HUES64 (cell line): ENCODE measurements at regions not wholly inside any gene's neighbourhood (a gene's known extent, or its start where the extent isn't known, plus 50 kb on each side); places are given as distances from the start of the nearest gene placed in this dataset.

ENCODE experiments used
- H3K27ac ChIP-seq: 2 replicates; pipeline ENCODE4 v1.7.0; 2013; ENCODE audit warnings: low read depth, low read length, inconsistent platforms
- H3K27me3 ChIP-seq: 2 replicates; pipeline ENCODE4 v1.6.1; 2013; ENCODE audit warnings: mild to moderate bottlenecking, low read length; ENCODE audit not compliant: insufficient read depth
- H3K36me3 ChIP-seq: 2 replicates; pipeline ENCODE4 v1.6.1; 2013; ENCODE audit warnings: mild to moderate bottlenecking, low read length; ENCODE audit not compliant: insufficient read depth
- H3K4me1 ChIP-seq: 2 replicates; pipeline ENCODE4 v1.6.1; 2013; ENCODE audit warnings: mild to moderate bottlenecking, low read length, moderate library complexity; ENCODE audit not compliant: insufficient read depth
- H3K4me3 ChIP-seq: 2 replicates; pipeline ENCODE4 v1.5.1; 2013; ENCODE audit warnings: mild to moderate bottlenecking, low read length, moderate library complexity
- H3K9ac ChIP-seq: 2 replicates; pipeline ENCODE4 v1.6.1; 2013; ENCODE audit warnings: mild to moderate bottlenecking, low read depth, low read length
- H3K9me3 ChIP-seq: 2 replicates; pipeline ENCODE4 v1.6.1; 2013; ENCODE audit warnings: low read depth, low read length; ENCODE audit not compliant: insufficient read depth
- WGBS: fragments of 150-250, 120-280 bp; methylation state at CpG from one replicate; pipeline ENCODE4 v1.1.7; 2013; ENCODE audit warnings: missing lambda C conversion rate; 5-methylcytosine and 5-hydroxymethylcytosine counted together

DNA sequence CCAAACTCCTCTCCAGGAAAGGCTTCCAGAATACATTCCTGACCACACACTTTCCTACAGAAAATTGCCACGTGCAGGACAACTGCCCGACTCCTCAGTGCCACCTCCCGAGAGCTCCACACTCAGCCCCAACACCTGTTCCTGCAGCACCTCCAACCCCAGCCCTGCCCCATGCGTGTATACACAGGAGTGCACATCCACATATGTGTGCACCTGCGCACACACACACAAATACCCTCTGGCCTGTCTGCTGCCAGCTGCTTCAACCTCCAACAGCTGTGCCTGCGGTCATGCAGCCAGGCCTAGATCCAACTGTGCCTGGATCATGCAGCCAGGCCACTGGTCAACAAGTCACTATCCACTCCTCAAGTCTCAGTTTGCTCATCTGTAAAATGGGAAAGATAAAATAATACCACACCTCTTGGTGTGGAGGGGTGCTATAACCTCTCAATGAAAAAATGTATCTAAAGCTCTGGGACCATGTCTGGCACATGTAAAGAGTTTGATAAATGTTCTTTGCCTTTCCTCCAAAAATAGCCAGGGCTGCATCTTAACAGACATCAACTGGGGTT is 152.1 kb upstream of the ID2 start:
- Histone ChIP-seq H3K4me1 (peaks cover 3% of the 10 kb centered on the region; the same call in 1 of the 2 replicates), H3K4me3 (no peak overlapping the region), H3K36me3 (no peaks in the 10 kb centered on the region), H3K27me3 (no peaks in the 10 kb centered on the region), H3K9me3 (no peaks in the 10 kb centered on the region), H3K9ac (no peak overlapping the region), H3K27ac (no peak overlapping the region)
- WGBS: 95% methylated on average over 6 of the region's 6 CpGs

GRCh38 chr2:8531481-8531880 is 150.4 kb upstream of the ID2 start:
- no peaks in the 10 kb centered on the region for H3K27me3 ChIP-seq
- H3K4me1 ChIP-seq: peaks cover 7% of the 10 kb centered on the region
- no peak overlapping the region for H3K27ac ChIP-seq
- no peaks in the 10 kb centered on the region for H3K36me3 ChIP-seq
- H3K9me3 ChIP-seq: no peaks in the 10 kb centered on the region
- H3K4me3 ChIP-seq: no peak overlapping the region
- H3K9ac ChIP-seq: no peak overlapping the region
- WGBS: 100% methylated on average over 1 of the region's 1 CpG

DNA sequence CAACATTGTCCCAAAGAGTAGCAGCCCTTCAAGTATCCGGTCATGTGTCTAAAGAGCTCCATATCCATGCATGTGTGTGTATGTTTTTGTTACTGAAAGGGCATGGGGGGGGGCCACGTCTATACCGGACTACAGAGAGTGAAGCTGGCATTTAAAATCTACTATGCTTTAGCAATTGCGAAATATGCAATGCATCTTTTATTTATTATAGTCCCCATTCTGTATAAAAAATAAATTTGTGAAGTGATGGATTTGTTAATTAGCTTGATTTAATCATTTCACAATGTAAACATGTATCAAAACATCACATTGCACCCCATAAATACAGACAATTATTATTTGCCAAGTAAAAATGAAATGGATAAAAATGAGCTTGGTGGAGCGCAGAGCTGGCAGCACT is 149.4 kb upstream of the ID2 start:
- no peak overlapping the region for H3K9ac ChIP-seq
- no peaks in the 10 kb centered on the region for H3K9me3 ChIP-seq
- H3K27me3 ChIP-seq: no peaks in the 10 kb centered on the region
- H3K27ac ChIP-seq: no peak overlapping the region
- no peak overlapping the region for H3K4me3 ChIP-seq
- 90% methylated on average over 3 of the region's 5 CpGs for WGBS
- no peaks in the 10 kb centered on the region for H3K36me3 ChIP-seq
- H3K4me1 ChIP-seq: peaks cover 4% of the 10 kb centered on the region; the same call in 1 of the 2 replicates

GRCh38 chr2:8533923-8534322 is 147.9 kb upstream of the ID2 start:
- Histone ChIP-seq H3K36me3 (no peaks in the 10 kb centered on the region), H3K4me3 (no peak overlapping the region), H3K27me3 (no peaks in the 10 kb centered on the region), H3K27ac (no peak overlapping the region), H3K9ac (no peak overlapping the region), H3K9me3 (no peaks in the 10 kb centered on the region), H3K4me1 (peaks cover 4% of the 10 kb centered on the region; the same call in 1 of the 2 replicates)
- 96% methylated on average over 8 of the region's 8 CpGs for WGBS

DNA sequence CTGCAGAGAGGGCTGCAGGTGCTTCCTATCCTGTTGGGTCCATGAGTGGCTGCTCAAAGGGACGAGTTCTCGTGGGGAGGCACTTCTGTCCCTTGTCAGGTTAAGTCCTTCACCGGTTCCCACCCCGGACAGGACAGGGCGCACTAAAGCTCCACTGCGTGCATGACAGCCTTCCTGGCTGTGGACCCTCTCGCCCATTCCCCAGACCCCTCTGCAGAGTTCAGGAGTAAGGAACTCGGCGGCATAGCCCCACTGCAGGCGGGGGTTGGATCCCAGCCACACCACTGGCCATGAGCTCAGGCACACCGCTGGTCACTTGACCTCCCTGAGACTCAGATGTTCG is 147.5 kb upstream of the ID2 start:
- no peak overlapping the region for H3K9ac ChIP-seq
- H3K27me3 ChIP-seq: no peaks in the 10 kb centered on the region
- 95% methylated on average over 12 of the region's 12 CpGs for WGBS
- no peaks in the 10 kb centered on the region for H3K36me3 ChIP-seq
- peaks cover 4% of the 10 kb centered on the region; the same call in 1 of the 2 replicates for H3K4me1 ChIP-seq
- no peaks in the 10 kb centered on the region for H3K9me3 ChIP-seq
- H3K4me3 ChIP-seq: no peak overlapping the region
- no peak overlapping the region for H3K27ac ChIP-seq

DNA sequence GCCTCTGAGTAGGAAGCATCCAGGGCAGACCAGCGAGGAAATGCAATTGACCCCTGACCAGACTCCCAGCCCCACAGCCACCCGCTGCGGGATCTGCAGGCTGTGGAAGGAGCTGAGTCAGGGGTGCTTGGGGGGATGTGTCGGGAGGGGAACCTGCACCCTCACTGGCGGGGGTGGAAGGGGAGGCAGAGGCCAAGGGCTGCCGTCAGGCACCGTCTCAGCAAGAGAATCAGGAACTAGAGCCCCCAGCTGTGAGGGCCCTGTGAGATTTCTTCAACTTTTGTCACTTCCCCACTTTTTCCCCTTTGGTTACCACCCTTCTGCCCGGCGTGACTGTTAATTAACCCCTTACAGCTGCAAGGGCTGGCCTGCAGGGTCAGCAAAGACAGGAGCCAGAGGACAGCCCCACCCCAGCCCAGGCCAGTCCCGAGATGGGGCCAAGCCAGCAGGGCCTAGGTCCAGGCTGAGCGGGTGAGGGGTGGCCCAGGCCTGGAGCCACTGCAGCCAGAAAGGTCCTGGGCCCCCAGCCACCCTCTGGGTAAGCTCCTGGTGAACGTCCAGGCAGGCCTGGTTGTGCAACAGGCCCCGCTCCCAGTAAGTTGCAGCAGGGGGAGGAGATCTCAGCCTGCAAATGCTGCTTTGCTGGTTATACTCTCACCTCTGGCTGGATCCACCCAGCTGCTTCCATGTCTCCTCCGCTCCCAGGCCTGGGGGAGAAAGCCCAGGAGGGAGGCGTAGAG is 147.0 kb upstream of the ID2 start:
- H3K9me3 ChIP-seq: no peaks in the 10 kb centered on the region
- peaks cover 4% of the 10 kb centered on the region; the same call in 1 of the 2 replicates for H3K4me1 ChIP-seq
- no peak overlapping the region for H3K27ac ChIP-seq
- H3K9ac ChIP-seq: no peak overlapping the region
- WGBS: 79% methylated on average over 15 of the region's 15 CpGs
- H3K27me3 ChIP-seq: no peaks in the 10 kb centered on the region
- H3K4me3 ChIP-seq: no peak overlapping the region
- no peaks in the 10 kb centered on the region for H3K36me3 ChIP-seq

GRCh38 chr2:8535469-8535795 is 146.4 kb upstream of the ID2 start:
- peaks cover 4% of the 10 kb centered on the region; the same call in 1 of the 2 replicates for H3K4me1 ChIP-seq
- H3K9me3 ChIP-seq: no peaks in the 10 kb centered on the region
- no peaks in the 10 kb centered on the region for H3K27me3 ChIP-seq

DNA sequence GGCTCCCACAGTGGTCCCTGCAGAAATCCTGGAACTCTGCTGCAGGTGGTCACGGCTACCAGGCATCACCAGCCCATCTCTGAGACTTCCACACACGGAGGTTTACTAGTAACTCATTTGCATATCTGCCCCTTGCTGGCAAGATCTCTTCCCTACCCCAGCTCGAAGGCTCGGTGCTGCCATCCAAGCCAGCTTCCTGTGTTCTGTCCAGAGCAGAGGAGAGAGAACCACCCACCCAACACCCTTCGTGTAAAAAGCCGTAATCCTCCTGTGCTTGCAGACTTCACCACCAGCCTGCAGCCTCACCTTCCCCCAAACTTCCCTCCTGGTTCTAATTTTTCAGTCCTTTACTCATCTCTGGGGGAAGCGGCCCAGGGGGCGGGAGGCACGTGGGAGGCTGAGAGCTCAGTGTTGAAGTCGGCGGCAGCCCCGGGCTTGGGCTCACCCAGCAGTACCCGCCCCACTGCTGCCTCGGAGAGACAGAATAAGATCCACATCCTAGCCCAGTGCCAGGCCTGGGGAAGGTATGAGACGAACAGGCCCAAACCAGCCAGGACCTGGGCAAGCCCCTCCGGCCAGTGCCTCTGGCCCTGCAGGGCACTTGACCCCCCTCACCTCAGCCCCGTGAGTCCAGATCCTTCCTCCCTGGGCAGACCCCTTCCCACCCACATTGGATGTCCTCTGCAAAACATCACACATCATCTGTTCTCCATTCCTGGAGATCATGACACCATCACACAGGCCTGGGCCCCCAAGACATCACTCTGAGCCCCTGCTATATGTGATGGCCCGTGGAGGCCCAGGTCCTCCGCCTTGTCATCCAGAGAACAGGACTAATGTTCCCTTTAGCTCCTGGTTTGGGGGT is 145.8 kb upstream of the ID2 start:
- H3K9ac ChIP-seq: no peak overlapping the region

More at GRCh38 chr2:8535469-8535795, 146.4 kb upstream of the ID2 start:
- H3K4me3 ChIP-seq: no peak overlapping the region
- no peak overlapping the region for H3K9ac ChIP-seq
- H3K27ac ChIP-seq: no peak overlapping the region
- 89% methylated on average over 9 of the region's 9 CpGs for WGBS
- no peaks in the 10 kb centered on the region for H3K36me3 ChIP-seq

GRCh38 chr2:8536686-8537561 is 144.9 kb upstream of the ID2 start:
- H3K4me1 ChIP-seq: peaks cover 4% of the 10 kb centered on the region; the same call in 1 of the 2 replicates
- H3K27ac ChIP-seq: no peak overlapping the region
- no peak overlapping the region for H3K9ac ChIP-seq
- no peaks in the 10 kb centered on the region for H3K9me3 ChIP-seq
- no peak overlapping the region for H3K4me3 ChIP-seq
- H3K27me3 ChIP-seq: no peaks in the 10 kb centered on the region
- no peaks in the 10 kb centered on the region for H3K36me3 ChIP-seq
- 85% methylated on average over 16 of the region's 16 CpGs for WGBS

More for the DNA sequence above, 145.8 kb upstream of the ID2 start:
- Histone ChIP-seq H3K27ac (no peak overlapping the region), H3K36me3 (no peaks in the 10 kb centered on the region), H3K4me3 (no peak overlapping the region), H3K9me3 (no peaks in the 10 kb centered on the region), H3K27me3 (no peaks in the 10 kb centered on the region), H3K4me1 (peaks cover 4% of the 10 kb centered on the region; the same call in 1 of the 2 replicates)
- 81% methylated on average over 19 of the region's 19 CpGs for WGBS

DNA sequence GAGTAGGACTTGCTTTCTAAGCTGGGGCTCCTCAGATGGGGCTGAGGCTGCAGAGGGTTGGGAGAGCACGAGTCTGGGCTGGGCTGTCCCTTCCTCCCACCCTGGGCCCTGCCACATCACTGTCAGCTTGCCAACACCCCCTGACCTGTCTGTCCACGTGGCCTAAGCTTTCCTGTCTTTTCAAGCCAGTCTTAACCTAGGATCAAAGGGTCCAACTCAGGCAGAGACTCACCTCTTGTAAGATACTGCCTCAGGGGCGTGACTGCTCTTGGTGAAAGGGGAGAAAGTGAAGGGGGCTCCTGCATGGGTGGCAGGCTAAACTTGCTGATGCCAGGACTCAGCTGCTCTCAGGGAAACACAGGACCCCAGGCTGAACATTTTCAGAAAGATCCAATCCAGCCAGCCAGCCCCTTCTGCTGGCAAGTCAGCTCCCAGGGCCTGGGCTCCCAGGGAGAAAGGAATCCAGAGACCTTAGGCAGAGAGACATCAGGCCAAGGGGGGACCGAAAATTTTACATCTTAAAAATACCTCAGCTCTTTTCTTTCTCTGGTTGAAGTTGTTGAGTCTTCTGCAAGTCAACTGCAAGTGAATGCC is 144.2 kb upstream of the ID2 start:
- H3K27ac ChIP-seq: no peak overlapping the region
- H3K9ac ChIP-seq: no peak overlapping the region
- no peaks in the 10 kb centered on the region for H3K9me3 ChIP-seq
- 82% methylated on average over 3 of the region's 4 CpGs for WGBS
- H3K36me3 ChIP-seq: no peaks in the 10 kb centered on the region
- peaks cover 4% of the 10 kb centered on the region; the same call in 1 of the 2 replicates for H3K4me1 ChIP-seq
- H3K27me3 ChIP-seq: no peaks in the 10 kb centered on the region
- H3K4me3 ChIP-seq: no peak overlapping the region
